Testis (tissue), 2 donors: ENCODE measurements at regions not wholly inside any gene's neighbourhood (a gene's known extent, or its start where the extent isn't known, plus 50 kb on each side); places are given as distances from the start of the nearest gene placed in this dataset.

Source experiments
- CTCF ChIP-seq, 3 experiments: fragments of 450-650 bp in 2 of 3; fragments of 200-600 bp in 1 of 3; sonication (generic) in 1 of 3; IDR thresholded peaks; one replicate each; pipeline ENCODE4 v1.5.1; 2016 to 2019; ENCODE audit warnings: antibody characterized with exemption in 3 of 3, mild to moderate bottlenecking in 2 of 3, moderate library complexity in 1 of 3
- POLR2A ChIP-seq: fragments of 450-650 bp; IDR thresholded peaks from one replicate; pipeline ENCODE4 v1.6.1; 2017; ENCODE audit warnings: antibody characterized with exemption, mild to moderate bottlenecking, moderate library complexity

GRCh38 chr11:91854780-91855179 is 369.8 kb upstream of the FAT3 start:
- TF ChIP-seq CTCF (IDR thresholded peaks at IDR 0.05) (no peak), POLR2A (no peak)
